Activated naive CD4-positive, alpha-beta T cell treated with anti-CD3 and anti-CD28 coated beads for 36 hours (primary cell): ENCODE measurements at regions not wholly inside any gene's neighbourhood (a gene's known extent, or its start where the extent isn't known, plus 50 kb on each side); places are given as distances from the start of the nearest gene placed in this dataset.
A peak's percentile ranks its signal among the peaks of the same experiment; 100 is the strongest.
"Not testable (repeated sequence)": the region's sequence is repeated elsewhere in the genome, so short reads cannot be mapped to it uniquely, and the experiment has no call there.

Source experiments
- CTCF ChIA-PET: fragments of 350-600 bp; sonication (Branson Sonifier 250); formaldehyde crosslinking; loops from one replicate; lab custom pipeline; 2021; ENCODE audit warnings: antibody characterized with exemption; lab: Charles Lee
- DNase-seq: peaks from one replicate; pipeline ENCODE4 v3.0.0-alpha.2; 2020
- H3K27ac Mint-ChIP-seq: one replicate; pipeline ENCODE4 v1.8.0; 2021; ENCODE audit warnings: mild to moderate bottlenecking, mixed read lengths
- H3K27me3 Mint-ChIP-seq: one replicate; pipeline ENCODE4 v1.8.0; 2021; ENCODE audit warnings: low read depth, mixed read lengths
- H3K36me3 Mint-ChIP-seq: one replicate; pipeline ENCODE4 v1.8.0; 2021; ENCODE audit warnings: low read depth, mixed read lengths
- H3K4me1 Mint-ChIP-seq: one replicate; pipeline ENCODE4 v1.8.0; 2021; ENCODE audit warnings: low read depth, mixed read lengths
- H3K4me3 Mint-ChIP-seq: one replicate; pipeline ENCODE4 v1.8.0; 2021; ENCODE audit warnings: mild to moderate bottlenecking, moderate library complexity, mixed read lengths
- H3K9me3 Mint-ChIP-seq: one replicate; pipeline ENCODE4 v1.8.0; 2021; ENCODE audit warnings: mixed read lengths
- intact Hi-C: fragments of 100-400 bp; cut with micrococcal nuclease; formaldehyde crosslinking; loops from one replicate; pipeline ENCODE4 v1.15.1; 2023

DNA sequence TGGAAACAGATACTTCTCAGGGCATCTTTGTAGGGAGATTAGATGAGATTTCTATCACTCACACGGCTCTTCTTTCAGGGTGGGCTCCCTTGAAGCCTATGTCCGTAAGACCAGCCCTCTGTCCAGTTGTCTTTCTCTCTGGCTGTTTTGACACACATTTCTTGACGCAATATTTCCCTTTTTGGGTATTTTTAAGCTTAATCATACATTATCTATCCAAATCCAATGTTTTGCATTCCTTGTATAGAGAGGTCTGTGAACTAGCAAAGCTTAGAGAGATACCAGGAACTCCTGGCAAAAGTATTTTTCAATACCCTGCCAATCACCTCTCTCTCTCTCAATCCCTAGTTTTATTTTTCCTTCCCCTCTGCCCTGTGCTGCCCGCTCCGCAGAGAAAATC is 79.3 kb downstream of the EOMES start:
- DNase-seq = no peak
- Mint-ChIP-seq H3K4me1 (peaks cover 9% of the 10 kb centered on the region), H3K27ac (no peak overlapping the region), H3K9me3 (no peaks in the 10 kb centered on the region), H3K4me3 (no peak overlapping the region), H3K27me3 (no peaks in the 10 kb centered on the region), H3K36me3 (no peaks in the 10 kb centered on the region)
- intact Hi-C loops = no loop called here
- CTCF ChIA-PET = no interaction called here

DNA sequence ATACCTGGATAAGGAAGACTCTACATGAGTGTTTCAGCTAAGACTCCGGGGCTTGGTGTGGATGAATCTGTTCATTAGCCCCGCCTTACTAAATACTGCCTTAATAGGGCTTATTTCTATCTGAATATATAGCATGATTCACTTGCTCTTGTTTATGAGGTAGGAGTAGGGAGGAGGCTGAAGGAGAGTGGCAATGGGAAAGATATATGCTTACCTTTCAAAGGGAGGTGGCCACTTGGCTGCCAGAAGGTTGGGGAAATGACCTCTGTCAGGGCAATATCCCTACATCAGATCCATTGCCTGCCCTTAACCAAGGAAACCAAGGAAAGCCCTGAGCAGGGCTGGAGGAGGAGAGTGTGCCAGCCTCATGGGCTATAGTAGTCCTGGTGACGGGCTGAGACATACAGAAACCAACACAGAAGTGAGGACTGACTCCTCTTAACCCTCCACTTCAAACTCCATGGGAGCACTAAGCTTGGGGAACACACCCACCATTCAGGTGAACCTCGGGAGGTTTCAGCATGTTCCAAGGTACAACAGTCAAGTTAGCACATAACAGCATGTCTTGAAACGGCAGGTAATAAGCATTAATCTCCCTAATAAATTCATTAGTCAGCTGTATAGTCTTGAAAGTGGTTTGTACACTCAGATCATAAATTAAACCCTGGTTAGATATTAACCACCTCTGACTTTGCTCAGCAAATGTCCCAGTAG is 80.1 kb downstream of the EOMES start:
- H3K9me3 Mint-ChIP-seq = no peaks in the 10 kb centered on the region
- intact Hi-C loops = no loop called here
- H3K4me3 Mint-ChIP-seq = no peak overlapping the region
- H3K4me1 Mint-ChIP-seq = peaks cover 9% of the 10 kb centered on the region
- CTCF ChIA-PET = no interaction called here
- DNase-seq = no peak
- no peaks in the 10 kb centered on the region for H3K27me3 Mint-ChIP-seq
- H3K27ac Mint-ChIP-seq = no peak overlapping the region
- no peaks in the 10 kb centered on the region for H3K36me3 Mint-ChIP-seq

DNA sequence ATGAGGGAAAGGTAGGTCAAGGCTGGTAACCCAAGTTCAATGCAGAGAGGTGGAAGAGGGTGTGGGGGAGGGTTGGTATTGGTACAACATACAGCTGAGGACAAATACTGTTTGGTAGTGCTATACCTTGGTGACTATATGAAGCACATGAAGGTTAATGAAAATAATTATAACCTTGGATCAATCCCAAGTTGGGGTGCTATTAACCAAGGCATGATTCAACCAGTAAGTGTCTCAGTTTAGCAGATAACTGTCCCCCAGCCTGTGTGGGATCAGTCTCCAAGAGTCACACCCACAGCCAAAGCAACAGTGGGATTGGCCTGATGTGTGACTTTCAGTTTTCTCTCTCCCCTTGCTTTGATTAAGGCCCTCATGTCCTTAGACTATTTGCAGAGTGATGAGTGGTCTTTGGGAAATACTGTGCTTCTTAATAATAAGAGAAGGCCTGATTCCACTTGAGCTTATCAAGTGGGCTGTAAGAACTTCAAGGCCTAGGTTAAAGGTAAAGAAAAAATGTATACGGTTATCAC is 80.8 kb downstream of the EOMES start:
- Mint-ChIP-seq H3K4me1 (peaks cover 9% of the 10 kb centered on the region), H3K4me3 (no peak overlapping the region), H3K9me3 (no peaks in the 10 kb centered on the region), H3K36me3 (no peaks in the 10 kb centered on the region), H3K27me3 (no peaks in the 10 kb centered on the region), H3K27ac (no peak overlapping the region)
- intact Hi-C loops = no loop called here
- CTCF ChIA-PET = no interaction called here
- no peak for DNase-seq

DNA sequence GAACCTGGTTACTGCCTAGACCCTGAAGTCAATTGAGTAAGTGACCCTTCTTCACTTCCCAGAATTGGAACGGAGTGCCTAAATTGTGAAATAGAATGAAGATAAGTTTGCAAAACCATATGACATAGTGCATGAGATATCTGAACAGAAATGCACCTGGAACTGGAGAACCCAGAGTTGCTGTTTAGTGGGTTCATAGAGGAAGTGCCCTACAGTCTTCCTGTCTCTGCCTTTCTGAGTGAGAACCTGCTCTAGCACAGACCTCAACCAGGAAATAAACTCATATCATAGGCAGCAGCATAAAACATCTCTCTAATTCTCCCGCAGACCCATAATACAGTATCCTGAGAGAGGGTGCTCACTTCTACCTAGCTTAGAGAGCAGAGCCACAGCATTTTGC is 82.9 kb downstream of the EOMES start:
- intact Hi-C loops = loop anchor here (1.0 to 10.0 kb wide), 3 partner anchors 48 to 1974 kb away; partner anchors contain the start of genes SLC4A7 and TOP2B
- CTCF ChIA-PET = interaction anchor here (1.0 kb wide), 1 partner anchor 42 kb away, joined by 3 read pairs; no protein-coding TSS in a partner anchor

DNA sequence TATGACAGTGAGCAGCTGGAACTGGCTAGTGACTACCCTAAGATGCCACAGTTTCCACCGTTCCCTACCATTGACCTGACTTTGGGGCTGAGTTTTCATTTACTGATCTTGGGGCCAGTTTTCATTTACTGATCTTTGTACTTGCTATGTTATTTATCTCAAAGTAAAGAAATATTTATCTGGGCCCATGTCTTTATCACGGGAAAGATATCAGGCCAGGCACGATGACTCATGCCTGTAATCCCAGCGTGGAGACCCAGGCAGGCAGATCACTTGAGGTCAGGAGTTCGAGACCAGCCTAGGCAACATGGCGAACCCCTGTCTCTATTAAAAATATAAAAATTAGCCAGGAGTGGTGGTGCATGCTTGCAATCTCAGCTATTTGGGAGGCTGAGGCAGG is 83.5 kb downstream of the EOMES start:
- H3K36me3 Mint-ChIP-seq = no peaks in the 10 kb centered on the region
- CTCF ChIA-PET = interaction anchor here (1.8 kb wide), 1 partner anchor 42 kb away, joined by 4 read pairs; no protein-coding TSS in a partner anchor
- peaks cover 9% of the 10 kb centered on the region for H3K4me1 Mint-ChIP-seq
- no peaks in the 10 kb centered on the region for H3K27me3 Mint-ChIP-seq
- DNase-seq = no peak
- no peak overlapping the region for H3K4me3 Mint-ChIP-seq
- intact Hi-C loops = loop anchor here (2.0 to 10.0 kb wide), 2 partner anchors 48 to 1974 kb away; partner anchors contain the start of gene TOP2B
- H3K9me3 Mint-ChIP-seq = no peaks in the 10 kb centered on the region
- no peak overlapping the region for H3K27ac Mint-ChIP-seq

More for the DNA sequence above, 82.9 kb downstream of the EOMES start:
- Mint-ChIP-seq H3K27me3 (no peaks in the 10 kb centered on the region), H3K27ac (peak overlapping the region; percentile 26), H3K4me1 (peaks cover 9% of the 10 kb centered on the region), H3K9me3 (no peaks in the 10 kb centered on the region), H3K4me3 (no peak overlapping the region), H3K36me3 (no peaks in the 10 kb centered on the region)
- DNase-seq = peak; percentile 36

DNA sequence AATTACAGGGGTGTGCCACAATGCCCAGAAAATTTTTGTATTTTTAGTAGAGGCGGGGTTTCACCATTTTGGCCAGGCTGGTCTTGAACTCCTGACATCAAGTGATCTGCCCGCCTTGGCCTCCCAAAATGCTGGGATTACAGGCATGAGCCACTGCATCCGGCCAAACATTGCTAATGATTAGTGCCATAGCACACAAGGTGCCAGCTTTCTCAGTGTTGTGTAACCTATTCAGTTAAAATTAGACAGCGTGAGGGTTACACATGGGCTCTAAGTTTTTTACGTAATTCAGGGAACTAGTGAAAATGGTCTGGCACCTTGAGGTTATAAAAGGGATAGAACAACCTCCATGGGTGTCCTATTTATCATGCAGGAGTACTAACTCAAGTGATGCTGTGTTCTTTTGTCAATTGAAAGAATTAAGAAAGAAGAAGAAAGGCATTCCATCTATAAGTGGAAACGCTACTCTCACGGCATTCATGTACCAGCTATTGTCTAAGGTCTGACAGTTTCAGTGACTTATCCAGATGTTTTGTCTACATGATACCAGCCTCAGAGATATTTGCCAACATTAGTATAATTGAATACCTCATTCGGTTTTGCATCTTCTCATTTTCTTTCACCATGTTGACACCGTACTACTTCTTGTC is 84.7 kb downstream of the EOMES start:
- Mint-ChIP-seq H3K4me1 (peaks cover 15% of the 10 kb centered on the region), H3K27me3 (no peaks in the 10 kb centered on the region), H3K9me3 (no peaks in the 10 kb centered on the region), H3K27ac (no peak overlapping the region), H3K4me3 (no peak overlapping the region), H3K36me3 (no peaks in the 10 kb centered on the region)
- intact Hi-C loops = loop anchor here (10.0 kb wide), 1 partner anchor 1973 kb away; the partner anchor contains the start of gene TOP2B
- DNase-seq = no peak
- CTCF ChIA-PET = interaction anchor here (1.8 kb wide), 1 partner anchor 44 kb away, joined by 4 read pairs; no protein-coding TSS in a partner anchor

DNA sequence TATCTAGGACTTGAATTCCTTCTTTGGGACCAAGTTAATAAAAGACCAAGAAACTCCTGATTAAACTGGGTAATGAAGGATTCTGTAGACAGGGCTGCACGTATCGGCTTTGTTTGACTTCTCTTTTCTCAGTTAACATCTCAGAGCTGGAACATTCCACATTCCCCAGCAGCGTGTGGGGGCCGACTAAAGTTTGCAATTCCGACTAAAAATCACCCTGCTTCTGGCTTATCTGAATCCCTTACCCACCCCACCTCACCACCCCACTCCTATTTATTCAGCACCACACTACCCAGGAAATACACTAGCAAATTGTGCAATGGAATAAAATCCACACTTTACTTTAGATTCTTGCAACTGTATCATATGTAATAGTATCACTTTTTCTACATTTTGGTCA is 87.1 kb downstream of the EOMES start:
- peaks cover 15% of the 10 kb centered on the region for H3K4me1 Mint-ChIP-seq
- H3K36me3 Mint-ChIP-seq, CTCF ChIA-PET, H3K4me3 Mint-ChIP-seq, DNase-seq, H3K27ac Mint-ChIP-seq, H3K9me3 Mint-ChIP-seq, H3K27me3 Mint-ChIP-seq: not testable (repeated sequence)
- intact Hi-C loops = loop anchor here (10.0 kb wide), 1 partner anchor 1970 kb away; the partner anchor contains the start of gene TOP2B

DNA sequence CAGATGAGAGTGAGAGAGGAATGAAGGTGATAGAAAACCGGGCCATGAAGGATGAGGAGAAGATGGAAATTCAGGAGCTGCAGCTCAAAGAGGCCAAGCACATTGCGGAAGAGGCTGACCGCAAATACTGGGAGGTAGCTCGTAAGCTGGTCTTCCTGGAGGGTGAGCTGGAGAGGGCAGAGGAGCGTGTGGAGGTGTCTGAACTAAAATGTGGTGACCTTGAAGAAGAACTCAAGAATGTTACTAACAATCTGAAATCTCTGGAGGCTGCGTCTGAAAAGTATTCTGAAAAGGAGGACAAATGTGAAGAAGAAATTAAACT is 88.9 kb downstream of the EOMES start:
- no peaks in the 10 kb centered on the region for H3K27me3 Mint-ChIP-seq
- H3K27ac Mint-ChIP-seq = peak overlapping the region; percentile 22
- H3K4me3 Mint-ChIP-seq = peak overlapping the region; percentile 80
- intact Hi-C loops = loop anchor here (5.0 to 10.0 kb wide), 2 partner anchors 101 to 1968 kb away; partner anchors contain the start of gene TOP2B
- CTCF ChIA-PET = interaction anchor here (0.9 kb wide), 1 partner anchor 275 kb away, joined by 3 read pairs; no protein-coding TSS in a partner anchor
- H3K9me3 Mint-ChIP-seq = no peaks in the 10 kb centered on the region
- no peaks in the 10 kb centered on the region for H3K36me3 Mint-ChIP-seq
- peaks cover 14% of the 10 kb centered on the region for H3K4me1 Mint-ChIP-seq
- DNase-seq = no peak

DNA sequence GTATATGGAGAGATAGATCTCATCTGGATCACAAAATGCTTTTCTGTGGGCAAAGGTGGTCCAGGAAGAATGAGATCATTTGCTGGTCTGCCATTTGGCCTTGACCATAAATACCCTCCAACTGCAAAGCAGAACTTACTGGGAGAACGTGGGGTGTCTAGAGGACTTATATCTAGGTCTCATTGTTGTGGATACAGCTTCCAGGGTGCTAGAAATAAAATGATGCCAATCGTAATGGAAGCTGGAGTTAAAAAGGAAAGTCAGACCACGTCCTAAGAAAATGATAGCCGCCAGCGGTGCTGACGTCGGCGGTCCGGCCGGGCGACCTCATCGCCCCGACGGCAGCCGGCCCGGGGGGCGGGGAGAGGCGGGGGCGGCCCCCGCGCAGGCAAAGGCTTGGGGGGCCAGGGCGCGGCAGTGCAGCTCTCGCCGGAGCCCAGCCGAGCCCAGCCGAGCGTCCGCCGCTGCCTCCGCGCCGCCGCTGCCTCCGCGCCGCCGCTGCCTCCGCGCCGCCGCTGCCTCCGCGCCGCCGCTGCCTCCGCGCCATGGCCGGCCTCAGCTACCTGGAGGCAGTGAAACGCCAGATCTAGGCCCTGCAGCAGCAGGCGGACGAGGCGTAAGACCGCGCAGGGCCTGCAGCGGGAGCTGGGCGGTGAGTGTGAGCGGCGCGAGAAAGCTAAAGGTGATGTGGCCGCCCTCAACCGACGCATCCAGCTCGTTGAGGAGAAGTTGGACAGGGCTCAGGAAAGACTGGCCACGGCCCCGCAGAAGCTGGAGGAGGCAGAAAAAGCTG is 89.5 kb downstream of the EOMES start:
- intact Hi-C loops = loop anchor here (5.0 to 10.0 kb wide), 2 partner anchors 100 to 1968 kb away; partner anchors contain the start of gene TOP2B
- H3K4me1 Mint-ChIP-seq = peaks cover 17% of the 10 kb centered on the region

DNA sequence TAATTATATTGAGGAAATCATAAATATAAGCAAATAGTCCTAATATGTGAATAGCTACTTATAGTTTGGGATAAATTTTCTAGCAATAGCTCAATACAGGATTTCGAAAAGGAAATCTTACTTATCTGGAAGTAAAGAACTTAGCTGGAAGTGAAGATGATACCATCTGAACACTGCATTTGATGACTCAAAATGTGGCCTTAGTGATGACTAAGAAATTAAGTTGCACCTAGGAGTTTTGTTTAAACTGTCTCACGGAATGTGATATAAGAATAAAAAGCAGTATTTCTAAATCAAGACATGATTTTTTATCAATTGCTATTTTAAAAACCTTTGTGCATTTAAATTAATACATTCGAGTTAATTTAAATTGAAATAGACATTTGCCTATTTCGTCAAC is 91.2 kb downstream of the EOMES start:
- intact Hi-C loops = loop anchor here (1.0 to 10.0 kb wide), 4 partner anchors 40 to 1966 kb away; partner anchors contain the start of gene TOP2B
- Mint-ChIP-seq H3K27me3 (no peaks in the 10 kb centered on the region), H3K27ac (no peak overlapping the region), H3K9me3 (no peaks in the 10 kb centered on the region), H3K4me1 (peaks cover 18% of the 10 kb centered on the region), H3K4me3 (no peak overlapping the region), H3K36me3 (no peaks in the 10 kb centered on the region)
- CTCF ChIA-PET = no interaction called here
- DNase-seq = no peak

More for the DNA sequence above, 89.5 kb downstream of the EOMES start:
- H3K27me3 Mint-ChIP-seq = no peaks in the 10 kb centered on the region
- DNase-seq = peak; percentile 42
- H3K4me3 Mint-ChIP-seq = peak overlapping the region; percentile 80
- H3K36me3 Mint-ChIP-seq = no peaks in the 10 kb centered on the region
- peak overlapping the region; percentile 22 for H3K27ac Mint-ChIP-seq
- H3K9me3 Mint-ChIP-seq = no peaks in the 10 kb centered on the region
- CTCF ChIA-PET = interaction anchor here (0.7 to 1.1 kb wide), 7 partner anchors 22 to 275 kb away, joined by 3 to 4 read pairs (median 3); partner anchors contain the start of gene EOMES

DNA sequence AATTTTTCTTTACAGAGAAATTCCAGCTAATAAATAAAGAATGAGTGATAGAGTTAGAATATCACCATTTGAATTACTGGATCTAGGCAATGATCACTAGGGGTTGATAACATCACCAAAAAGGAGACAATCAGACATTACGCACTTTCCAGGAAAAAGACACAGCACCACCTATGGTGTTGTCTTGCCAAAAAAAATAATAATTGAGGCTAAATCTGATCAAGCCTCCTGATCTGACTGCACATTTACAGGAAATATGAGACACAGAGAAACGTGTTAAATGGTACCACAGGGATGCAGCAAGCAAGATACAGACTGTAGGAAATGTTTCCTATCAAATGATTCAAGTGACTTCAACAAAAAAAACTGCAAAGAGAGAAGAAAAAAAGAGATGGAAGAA is 92.8 kb downstream of the EOMES start:
- CTCF ChIA-PET = interaction anchor here (1.5 kb wide), 1 partner anchor 52 kb away, joined by 3 read pairs; no protein-coding TSS in a partner anchor
- Mint-ChIP-seq H3K27me3 (no peaks in the 10 kb centered on the region), H3K36me3 (no peaks in the 10 kb centered on the region), H3K4me1 (peaks cover 23% of the 10 kb centered on the region), H3K9me3 (no peaks in the 10 kb centered on the region), H3K4me3 (no peak overlapping the region), H3K27ac (no peak overlapping the region)
- no peak for DNase-seq
- intact Hi-C loops = no loop called here
